ENCODE measurements at regions not wholly inside any gene's neighbourhood (a gene's known extent, or its start where the extent isn't known, plus 50 kb on each side); places are given as distances from the start of the nearest gene placed in this dataset.
"Not testable (repeated sequence)": the region's sequence is repeated elsewhere in the genome, so short reads cannot be mapped to it uniquely, and the experiment has no call there.

DNA sequence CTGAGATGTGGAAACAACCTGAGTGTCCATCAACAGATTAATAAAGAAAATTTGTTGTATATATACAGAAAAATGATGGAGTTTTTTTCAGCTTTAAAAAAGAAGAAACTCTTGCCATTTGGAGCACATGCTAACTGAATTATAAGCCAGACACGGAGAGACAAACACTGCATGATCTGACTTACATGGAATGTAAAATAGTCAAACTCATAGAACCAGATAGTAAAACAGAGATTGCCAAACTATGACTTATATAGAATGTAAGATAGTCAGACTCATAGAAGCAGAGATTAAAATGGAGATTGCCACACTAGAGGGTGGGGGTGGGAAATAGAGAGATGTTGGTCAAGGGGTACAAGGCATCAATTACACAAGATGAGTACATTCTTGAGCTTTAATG lies 1786.6 kb downstream of the PLA2G4A start:
- FAIRE-seq: no peak
- no peak for DNase-seq (ENCODE audit: insufficient read length, low spot score)
- TF ChIP-seq POLR2A (IDR thresholded peaks at IDR 0.05; ENCODE audit: low read depth, low read length): no peak

DNA sequence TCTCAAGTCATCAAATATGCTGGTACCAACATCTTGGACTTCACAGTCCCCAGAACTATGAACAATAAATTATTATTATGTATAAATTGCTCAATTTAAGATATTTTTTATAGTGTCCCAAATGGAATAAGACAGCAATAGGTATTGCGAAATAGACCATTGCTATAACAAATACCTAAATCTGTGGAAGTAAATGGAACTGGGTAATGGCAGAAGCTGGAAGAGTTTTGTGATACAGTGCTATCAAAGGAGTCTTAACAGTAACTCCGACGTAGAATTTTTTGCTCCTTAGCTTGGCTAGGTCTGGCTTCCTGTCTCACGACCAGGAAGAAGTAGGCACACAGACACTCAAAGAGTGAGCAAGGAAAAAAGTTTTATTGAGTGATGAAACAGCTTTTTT lies 1791.5 kb downstream of the PLA2G4A start:
- DNase-seq (ENCODE audit: insufficient read length, low spot score) (no peak), FAIRE-seq (no peak)
- TF ChIP-seq POLR2A (IDR thresholded peaks at IDR 0.05; ENCODE audit: low read depth, low read length): no peak

DNA sequence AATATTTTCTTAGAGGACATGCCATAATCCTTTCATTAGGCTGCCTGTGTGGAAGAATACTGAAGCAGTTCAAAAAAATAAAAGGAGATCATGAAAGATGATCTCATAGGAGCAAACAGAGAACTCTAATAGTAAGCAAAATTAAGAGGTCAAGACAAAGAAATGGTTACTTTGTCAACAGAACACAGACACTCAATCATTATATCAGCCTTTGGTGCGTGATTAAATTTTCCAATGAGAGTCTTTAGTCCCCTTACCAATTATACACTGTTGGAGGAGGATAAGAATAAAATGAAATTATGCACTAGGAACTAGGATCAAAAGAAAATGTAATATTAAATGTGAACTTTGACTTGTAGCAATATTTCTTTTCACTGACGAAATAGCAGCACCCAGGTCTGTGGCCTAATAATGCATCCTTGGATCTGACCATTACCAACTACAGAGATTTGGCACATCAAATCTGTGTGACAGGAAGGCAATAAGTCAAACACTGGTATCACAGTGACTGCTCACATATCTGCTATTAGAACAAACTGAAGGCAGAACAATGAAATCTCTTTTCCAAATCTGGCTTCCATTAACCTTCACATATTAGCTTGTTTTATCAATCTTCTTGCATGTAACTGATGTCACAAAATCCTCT lies 1812.9 kb downstream of the PLA2G4A start:
- no peak for DNase-seq (ENCODE audit: insufficient read length, low spot score)
- no peak for FAIRE-seq
- no peak for TF ChIP-seq POLR2A (IDR thresholded peaks at IDR 0.05; ENCODE audit: low read depth, low read length)

DNA sequence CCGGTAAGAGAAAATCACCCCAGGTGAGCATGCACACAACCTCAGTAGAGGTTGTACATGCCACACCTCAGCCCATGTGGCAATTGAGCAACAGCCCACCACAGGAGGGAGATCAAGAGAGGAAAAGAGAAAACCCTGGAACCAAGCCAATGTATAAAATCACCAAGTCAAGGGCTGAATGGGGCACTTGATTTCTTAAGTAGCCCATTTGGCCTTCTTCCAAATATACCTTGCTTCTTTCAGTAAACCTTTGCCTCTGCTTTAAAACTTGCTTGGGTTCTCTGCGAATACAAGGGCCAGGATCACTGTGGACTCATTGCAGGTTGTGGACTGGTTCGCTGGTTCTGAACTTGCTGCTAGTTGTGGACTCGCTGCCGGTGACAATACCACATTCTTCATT lies 1814.0 kb downstream of the PLA2G4A start:
- FAIRE-seq: no peak
- no peak for DNase-seq (ENCODE audit: insufficient read length, low spot score)
- no peak for TF ChIP-seq POLR2A (IDR thresholded peaks at IDR 0.05; ENCODE audit: low read depth, low read length)

DNA sequence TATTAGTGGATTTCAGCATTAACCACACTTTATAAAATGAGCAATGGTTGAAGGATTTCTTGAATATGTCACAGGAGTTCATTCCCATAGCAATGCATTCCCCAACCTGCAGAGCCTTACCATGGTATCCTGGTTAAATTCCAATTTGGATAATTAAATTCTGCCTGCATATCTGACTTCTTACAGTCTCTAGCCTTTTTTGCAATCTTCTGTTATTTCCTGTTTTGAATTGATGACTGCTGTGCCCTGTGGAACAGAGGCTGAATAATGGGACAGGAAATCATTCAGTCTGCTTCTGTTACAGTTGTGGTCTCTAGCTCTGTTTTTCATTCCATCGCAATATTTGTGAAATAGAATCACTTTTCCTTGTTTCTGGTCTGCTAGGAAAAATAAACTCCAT lies 1823.9 kb downstream of the PLA2G4A start:
- DNase-seq (ENCODE audit: insufficient read length, low spot score) (no peak), FAIRE-seq (peak; percentile 91)
- no peak for TF ChIP-seq POLR2A (IDR thresholded peaks at IDR 0.05; ENCODE audit: low read depth, low read length)

DNA sequence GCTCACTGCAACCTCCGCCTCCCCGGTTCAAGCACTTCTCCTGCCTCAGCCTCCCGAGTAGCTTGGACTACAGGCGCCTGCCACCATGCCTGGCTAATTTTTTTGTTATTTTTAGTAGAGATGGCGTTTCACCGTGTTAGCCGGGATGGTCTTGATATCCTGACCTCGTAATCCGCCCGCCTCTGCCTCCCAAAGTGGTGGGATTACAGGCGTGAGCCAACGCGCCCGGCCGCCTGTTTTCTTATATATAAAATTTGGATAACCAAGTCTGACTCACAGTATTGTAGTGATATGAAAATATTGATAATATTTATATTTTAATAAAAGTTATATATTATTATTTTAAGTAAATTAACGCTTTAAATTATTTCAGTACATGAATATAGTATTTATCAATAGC lies 1821.7 kb downstream of the BRINP3 start:
- DNase-seq (ENCODE audit: insufficient read length, low spot score); FAIRE-seq: not testable (repeated sequence)

DNA sequence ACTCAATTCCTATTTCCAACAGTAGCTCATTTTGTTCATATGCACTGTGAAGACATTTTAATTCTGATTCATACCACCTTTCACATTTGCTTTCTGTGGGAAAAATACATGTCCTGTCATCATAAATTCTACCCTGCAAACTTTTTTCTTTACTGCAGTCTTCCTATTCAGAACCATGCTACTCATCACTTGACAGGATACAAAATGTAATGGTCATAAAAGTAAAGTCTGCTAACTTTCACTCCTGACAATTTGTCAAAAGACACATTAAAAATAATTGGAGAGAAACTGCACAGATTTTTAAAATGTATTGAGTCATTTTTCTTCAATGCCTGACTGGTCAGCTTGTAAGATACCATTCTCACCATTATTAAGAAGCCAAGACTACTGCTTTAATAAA lies 1817.1 kb downstream of the BRINP3 start:
- TF ChIP-seq POLR2A (IDR thresholded peaks at IDR 0.05; ENCODE audit: low read depth, low read length): no peak
- no peak for DNase-seq (ENCODE audit: insufficient read length, low spot score)
- no peak for FAIRE-seq

DNA sequence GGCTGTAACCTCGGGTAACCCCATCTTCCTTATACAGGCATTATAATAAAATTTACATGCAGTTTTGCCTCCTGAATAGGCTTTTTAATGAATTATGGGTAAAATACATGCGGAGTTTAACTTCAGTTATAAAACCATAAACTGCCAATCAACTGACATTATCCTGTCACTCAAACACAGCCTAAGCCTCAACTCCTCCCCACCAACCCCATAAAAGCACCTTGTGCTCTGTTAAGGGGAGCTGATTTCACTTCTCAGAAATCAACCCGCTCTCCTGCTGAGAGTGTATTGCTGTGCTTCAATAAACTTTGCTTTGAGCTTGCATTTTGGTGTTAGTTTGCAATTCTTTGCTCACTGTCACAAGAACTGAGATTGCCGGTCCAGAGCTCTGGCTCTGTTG lies 1812.2 kb downstream of the BRINP3 start:
- no peak for DNase-seq (ENCODE audit: insufficient read length, low spot score)
- no peak for FAIRE-seq
- TF ChIP-seq POLR2A (IDR thresholded peaks at IDR 0.05; ENCODE audit: low read depth, low read length): no peak

DNA sequence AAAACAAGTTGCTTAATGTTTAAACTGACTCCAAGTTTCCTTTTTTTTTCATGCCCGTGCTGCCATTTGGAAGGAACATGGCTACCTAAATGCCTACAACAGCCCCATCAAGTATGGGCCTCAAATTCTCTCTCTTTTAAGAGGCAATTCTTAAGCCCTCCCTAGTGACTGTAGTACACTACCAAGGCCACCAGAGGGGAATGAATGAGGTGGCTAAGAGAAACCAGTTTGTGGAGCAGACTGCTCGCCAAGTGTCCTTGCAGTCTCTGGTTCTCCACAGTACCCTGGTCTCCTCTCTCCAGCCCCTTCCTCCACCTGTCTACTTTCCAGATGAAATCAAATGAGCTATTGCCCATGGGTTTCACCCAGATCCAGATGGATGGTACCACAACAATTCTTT lies 1809.6 kb downstream of the BRINP3 start:
- TF ChIP-seq POLR2A (IDR thresholded peaks at IDR 0.05; ENCODE audit: low read depth, low read length): no peak
- no peak for DNase-seq (ENCODE audit: insufficient read length, low spot score)
- no peak for FAIRE-seq

DNA sequence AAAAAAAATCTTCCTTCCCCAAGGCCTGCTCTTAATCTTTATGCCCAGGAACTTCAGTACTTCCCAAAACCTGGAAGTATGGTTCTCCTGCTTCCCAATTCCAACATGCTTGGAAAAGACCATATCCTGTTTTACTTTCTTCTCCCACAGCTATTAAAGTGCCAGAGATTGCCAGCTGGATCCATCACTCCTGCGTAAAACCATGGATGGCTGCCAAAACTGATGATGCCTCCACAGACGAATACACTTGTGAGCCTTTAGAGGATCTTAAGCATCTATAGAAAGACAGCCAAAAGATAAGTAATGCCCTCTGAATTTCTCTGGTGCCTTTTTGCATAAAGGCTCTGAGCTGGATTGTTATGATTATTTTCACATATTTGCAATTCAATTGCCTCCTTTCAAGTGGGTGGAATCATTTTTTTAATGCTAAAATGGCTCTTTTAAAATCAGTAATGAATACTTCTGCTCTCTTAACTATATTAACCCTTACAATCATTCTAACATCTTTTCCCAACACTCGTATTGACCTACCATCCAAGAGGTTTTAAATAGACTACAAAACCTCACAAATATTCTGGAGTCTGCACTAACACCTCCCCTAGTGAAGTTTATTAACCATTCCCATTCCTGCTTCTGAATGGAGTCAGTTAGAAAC lies 1807.8 kb downstream of the BRINP3 start:
- DNase-seq (ENCODE audit: insufficient read length, low spot score): no peak
- no peak for FAIRE-seq

DNA sequence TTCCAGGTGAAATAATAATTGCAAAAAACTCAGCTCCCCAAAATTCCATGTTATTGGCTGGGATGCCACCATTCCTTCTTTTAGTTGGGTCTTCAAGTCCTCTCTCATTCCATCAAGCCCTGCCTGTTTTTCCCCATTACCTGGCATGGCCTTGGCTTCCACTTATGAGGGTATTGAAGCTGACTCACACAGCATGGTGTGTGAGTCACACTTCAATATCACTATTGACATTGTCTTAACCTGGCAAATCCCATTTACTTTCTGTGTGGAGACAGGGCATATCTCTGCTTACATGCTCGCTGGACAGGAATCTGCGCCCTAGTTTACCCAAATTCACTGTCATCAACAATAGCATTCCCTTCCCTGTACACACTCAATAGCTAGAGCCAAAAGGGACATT lies 1806.8 kb downstream of the BRINP3 start:
- DNase-seq (ENCODE audit: insufficient read length, low spot score): no peak
- no peak for TF ChIP-seq POLR2A (IDR thresholded peaks at IDR 0.05; ENCODE audit: low read depth, low read length)
- FAIRE-seq: peak; percentile 23

More for the DNA sequence above, 1807.8 kb downstream of the BRINP3 start:
- no peak for TF ChIP-seq POLR2A (IDR thresholded peaks at IDR 0.05; ENCODE audit: low read depth, low read length)

DNA sequence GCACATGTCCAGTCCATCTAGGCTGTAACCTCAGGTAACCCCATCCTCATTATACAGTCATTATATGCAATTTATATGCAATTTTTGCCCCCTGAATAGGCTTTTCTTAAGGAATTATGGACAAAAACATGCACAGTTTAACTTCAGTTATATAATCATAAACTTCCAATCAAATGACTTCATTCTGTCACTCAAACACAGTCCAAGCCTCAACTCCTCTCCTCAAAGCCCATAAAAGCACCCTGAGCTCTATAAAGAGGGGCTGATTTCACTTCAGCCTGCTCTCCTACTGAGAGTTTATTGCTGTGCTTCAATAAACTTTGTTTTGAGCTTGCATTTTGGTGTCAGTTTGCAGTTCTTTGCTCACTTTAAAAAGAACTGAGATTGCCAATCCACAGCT lies 1805.5 kb downstream of the BRINP3 start:
- FAIRE-seq (no peak), DNase-seq (ENCODE audit: insufficient read length, low spot score) (no peak)
- TF ChIP-seq POLR2A (IDR thresholded peaks at IDR 0.05; ENCODE audit: low read depth, low read length): no peak

DNA sequence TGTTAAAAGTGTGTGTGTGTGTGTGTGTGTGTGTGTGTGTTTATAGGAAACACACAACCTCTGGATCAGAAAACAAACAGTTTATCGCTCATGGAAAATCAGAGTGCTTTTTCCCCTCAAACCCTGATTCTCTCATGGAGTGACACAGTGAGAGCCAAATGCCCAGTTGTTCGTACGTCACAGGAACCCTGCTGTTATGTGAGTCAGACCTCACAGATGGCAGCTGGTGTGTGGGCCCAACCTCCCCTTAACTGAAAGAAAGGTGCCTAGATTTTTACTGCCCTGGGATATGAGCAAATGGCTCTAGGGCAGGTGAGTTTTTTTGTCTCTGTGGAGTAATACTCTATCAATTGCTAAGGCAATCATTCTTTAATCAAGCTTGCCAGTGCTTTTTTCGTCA lies 1788.1 kb downstream of the BRINP3 start:
- no peak for TF ChIP-seq POLR2A (IDR thresholded peaks at IDR 0.05; ENCODE audit: low read depth, low read length)
- peak; percentile 98 for FAIRE-seq
- peak; percentile 18 for DNase-seq (ENCODE audit: insufficient read length, low spot score)

DNA sequence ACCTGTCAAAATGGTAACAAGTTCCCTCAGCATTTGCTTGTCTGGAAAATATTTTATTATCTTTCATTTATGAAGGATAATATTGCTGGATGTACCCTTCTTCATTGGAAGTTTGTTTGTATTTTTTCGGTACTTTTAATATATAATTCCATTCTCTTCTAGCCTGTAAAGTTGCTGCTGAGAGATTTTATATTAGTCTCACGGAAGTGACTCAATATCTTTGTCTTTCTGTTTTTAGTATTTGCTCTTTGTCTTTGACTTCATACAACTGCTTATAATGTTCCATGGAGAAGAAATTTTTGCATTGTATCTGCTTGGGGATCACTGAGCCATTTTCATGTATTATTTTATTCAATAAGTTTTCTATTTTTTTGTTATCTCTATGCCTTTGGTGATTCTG lies 1777.5 kb downstream of the BRINP3 start:
- DNase-seq (ENCODE audit: insufficient read length, low spot score) (no peak), FAIRE-seq (no peak)
- no peak for TF ChIP-seq POLR2A (IDR thresholded peaks at IDR 0.05; ENCODE audit: low read depth, low read length)

DNA sequence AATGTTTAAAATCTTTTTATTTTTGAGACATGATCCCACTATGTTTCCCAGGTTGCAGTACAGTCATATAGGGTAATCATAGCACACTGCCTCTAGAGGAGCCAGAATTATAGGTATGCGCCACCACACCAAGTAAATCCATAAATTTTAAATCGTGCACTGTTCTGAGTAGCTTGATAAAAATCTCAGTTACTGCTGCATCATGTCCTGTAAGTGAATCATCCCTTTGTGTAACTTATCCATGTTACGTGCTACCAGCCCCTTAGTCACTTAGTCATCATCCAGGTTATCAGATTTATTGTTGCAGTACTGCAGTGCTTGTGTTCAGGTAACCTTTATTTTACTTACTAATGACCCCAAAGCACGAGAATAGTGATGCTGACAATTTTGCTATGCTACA lies 1770.9 kb downstream of the BRINP3 start:
- FAIRE-seq (peak; percentile 71), DNase-seq (ENCODE audit: insufficient read length, low spot score) (peak; percentile 3)
- TF ChIP-seq POLR2A (IDR thresholded peaks at IDR 0.05; ENCODE audit: low read depth, low read length): no peak

All from H54 (cell line).